IMR-90 (cell line): ENCODE measurements at regions not wholly inside any gene's neighbourhood (a gene's known extent, or its start where the extent isn't known, plus 50 kb on each side); places are given as distances from the start of the nearest gene placed in this dataset.
A peak's percentile ranks its signal among the peaks of the same experiment; 100 is the strongest.

Experiments
- ATAC-seq: fragments of 200-7000 bp; cut with Tn5 transposase; 2 replicates; pipeline ENCODE4 v1.9.1; 2020; ENCODE audit warnings: low read depth, mild to moderate bottlenecking, moderate library complexity
- BruUV-seq: library from RNA; stranded (reverse); fragments of 400-500 nt; replicated peaks from 2 replicates; lab custom pipeline; 2021; lab: Mats Ljungman, UMichigan
- CTCF ChIA-PET: fragments of 300-600 bp; formaldehyde crosslinking; extraction: SDS; loops from one replicate; lab custom pipeline; 2021; ENCODE audit warnings: antibody characterized with exemption; lab: Yijun Ruan, JAX
- POLR2A ChIA-PET: fragments of 300-600 bp; sonication (Branson Sonifier 250); formaldehyde crosslinking; loops from one replicate; lab custom pipeline; 2022; ENCODE audit warnings: antibody characterized with exemption; ENCODE audit not compliant: unreplicated experiment; lab: Charles Lee
- DNase-seq: peaks from one replicate; pipeline ENCODE4 v3.0.0; 2013
- H2AFZ ChIP-seq: replicated peaks from 2 replicates; pipeline ENCODE3; 2013; ENCODE audit warnings: low read length, mild to moderate bottlenecking; ENCODE audit not compliant: poor library complexity
- H2AK5ac ChIP-seq: 2 replicates; pipeline ENCODE4 v1.6.1; 2013; ENCODE audit warnings: low read depth, low read length, inconsistent platforms
- H2AK9ac ChIP-seq: replicated peaks from 2 replicates; pipeline ENCODE3; 2013; ENCODE audit warnings: mild to moderate bottlenecking, low read depth, low read length, moderate library complexity; ENCODE audit not compliant: poor library complexity
- H2BK120ac ChIP-seq: 2 replicates; pipeline ENCODE4 v1.6.1; 2013; ENCODE audit warnings: low read depth, low read length, inconsistent platforms
- H2BK15ac ChIP-seq: 3 replicates; pipeline ENCODE4 v1.6.1; 2013; ENCODE audit warnings: low read depth, low read length, inconsistent platforms
- H2BK20ac ChIP-seq: 2 replicates; pipeline ENCODE4 v1.6.1; 2013; ENCODE audit warnings: low read depth, mild to moderate bottlenecking, inconsistent platforms, low read length, moderate library complexity
- H2BK5ac ChIP-seq: 2 replicates; pipeline ENCODE4 v1.6.1; 2013; ENCODE audit warnings: mild to moderate bottlenecking, low read depth, low read length, inconsistent platforms; ENCODE audit not compliant: poor library complexity, severe bottlenecking
- H3K14ac ChIP-seq: replicated peaks from 2 replicates; pipeline ENCODE4 v1.6.1; 2013; ENCODE audit warnings: low read depth, low read length, inconsistent platforms
- H3K18ac ChIP-seq: 2 replicates; pipeline ENCODE4 v1.6.1; 2013; ENCODE audit warnings: low read depth, low read length, control low read depth
- H3K23ac ChIP-seq: 2 replicates; pipeline ENCODE4 v1.6.1; 2013; ENCODE audit warnings: low read depth, low read length, inconsistent platforms
- H3K27ac ChIP-seq: 2 replicates; pipeline ENCODE4 v1.5.1; 2013; ENCODE audit warnings: mild to moderate bottlenecking, control low read depth, low read length; ENCODE audit not compliant: insufficient read depth
- H3K27me3 ChIP-seq: 2 replicates; pipeline ENCODE4 v1.6.1; 2013; ENCODE audit warnings: low read length; ENCODE audit not compliant: control insufficient read depth, insufficient read depth
- H3K36me3 ChIP-seq: 2 replicates; pipeline ENCODE4 v1.6.1; 2013; ENCODE audit warnings: low read length, mixed read lengths; ENCODE audit not compliant: control insufficient read depth, insufficient read depth
- H3K4ac ChIP-seq: 2 replicates; pipeline ENCODE4 v1.6.1; 2013; ENCODE audit warnings: low read depth, low read length, inconsistent platforms
- H3K4me1 ChIP-seq: 2 replicates; pipeline ENCODE4 v1.6.1; 2013; ENCODE audit warnings: low read length, mixed read lengths; ENCODE audit not compliant: control insufficient read depth, insufficient read depth
- H3K4me2 ChIP-seq: 2 replicates; pipeline ENCODE4 v1.6.1; 2013; ENCODE audit warnings: low read depth, mild to moderate bottlenecking, control low read depth, low read length, moderate library complexity
- H3K4me3 ChIP-seq: 2 replicates; pipeline ENCODE4 v1.5.1; 2013; ENCODE audit warnings: low read depth, mild to moderate bottlenecking, control low read depth, low read length, moderate library complexity; ENCODE audit not compliant: insufficient read depth
- H3K56ac ChIP-seq: 2 replicates; pipeline ENCODE4 v1.6.1; 2013; ENCODE audit warnings: low read length, inconsistent platforms; ENCODE audit not compliant: insufficient read depth; ENCODE audit errors: extremely low read depth
- H3K79me1 ChIP-seq, 2 experiments: 2 replicates each; pipeline ENCODE4 v1.6.1; 2013; ENCODE audit warnings: low read length in 2 of 2, inconsistent platforms in 1 of 2, low read depth in 1 of 2
- H3K9ac ChIP-seq: 2 replicates; pipeline ENCODE4 v1.6.1; 2013; ENCODE audit warnings: low read depth, low read length, control low read depth
- H3K9me1 ChIP-seq: 2 replicates; pipeline ENCODE4 v1.6.1; 2013; ENCODE audit warnings: low read length, inconsistent platforms; ENCODE audit not compliant: insufficient read depth
- H3K9me3 ChIP-seq: 2 replicates; pipeline ENCODE4 v1.6.1; 2013; ENCODE audit warnings: low read length; ENCODE audit not compliant: control insufficient read depth, insufficient read depth
- H4K20me1 ChIP-seq: 2 replicates; pipeline ENCODE4 v1.6.1; 2013; ENCODE audit warnings: low read length, inconsistent platforms; ENCODE audit not compliant: insufficient read depth
- H4K5ac ChIP-seq: 2 replicates; pipeline ENCODE4 v1.6.1; 2013; ENCODE audit warnings: mild to moderate bottlenecking, low read depth, low read length, control low read depth
- H4K8ac ChIP-seq, 2 experiments: 2 replicates each; pipeline ENCODE4 v1.6.1; 2013; ENCODE audit warnings: low read depth in 2 of 2, low read length in 2 of 2, control low read depth in 1 of 2, inconsistent platforms in 1 of 2
- H4K91ac ChIP-seq: 2 replicates; pipeline ENCODE4 v1.6.1; 2013; ENCODE audit warnings: low read depth, low read length, inconsistent platforms; ENCODE audit not compliant: insufficient read depth
- BHLHE40 ChIP-seq: fragments of 150-350 bp; IDR thresholded peaks from 2 replicates; pipeline ENCODE4 v1.6.1; 2016; ENCODE audit warnings: mild to moderate bottlenecking, low read depth, low read length
- CEBPB ChIP-seq: IDR thresholded peaks from 2 replicates; pipeline ENCODE4 v1.6.1; 2012; ENCODE audit warnings: low read depth, low read length, improper control_type of control experiment
- CHD1 ChIP-seq: IDR thresholded peaks from 2 replicates; pipeline ENCODE4 v1.6.1; 2012; ENCODE audit warnings: low read depth, low read length, improper control_type of control experiment
- CTCF ChIP-seq: conservative IDR thresholded peaks from 2 replicates; pipeline ENCODE4 v1.5.1; 2012; ENCODE audit warnings: mild to moderate bottlenecking, low read depth, low read length, improper control_type of control experiment
- FOS ChIP-seq: fragments of 150-350 bp; IDR thresholded peaks from 2 replicates; pipeline ENCODE4 v1.6.1; 2016; ENCODE audit warnings: low read depth, low read length
- MAZ ChIP-seq: IDR thresholded peaks from 2 replicates; pipeline ENCODE4 v1.6.1; 2012; ENCODE audit warnings: low read depth, mild to moderate bottlenecking, low read length, improper control_type of control experiment, moderate library complexity, borderline replicate concordance
- MXI1 ChIP-seq: IDR thresholded peaks from 2 replicates; pipeline ENCODE4 v1.6.1; 2012; ENCODE audit warnings: low read depth, mild to moderate bottlenecking, low read length, moderate library complexity, borderline replicate concordance
- NFE2L2 ChIP-seq: fragments of 150-350 bp; IDR thresholded peaks from 2 replicates; pipeline ENCODE4 v1.6.1; 2016; ENCODE audit warnings: low read depth, mild to moderate bottlenecking, low read length
- POLR2A ChIP-seq: IDR thresholded peaks from 2 replicates; pipeline ENCODE4 v1.6.1; 2012; ENCODE audit warnings: mild to moderate bottlenecking, low read depth, low read length
- RCOR1 ChIP-seq: IDR thresholded peaks from 2 replicates; pipeline ENCODE4 v1.6.1; 2012; ENCODE audit warnings: mild to moderate bottlenecking, low read length, improper control_type of control experiment; ENCODE audit not compliant: insufficient replicate concordance
- RFX5 ChIP-seq: IDR thresholded peaks from 2 replicates; pipeline ENCODE4 v1.8.0; 2012; ENCODE audit warnings: low read depth, mild to moderate bottlenecking, low read length, moderate library complexity
- WGBS, 2 experiments: methylation state at CpG; one replicate each; pipeline versions ENCODE4 v1.1.5 to v1.1.7; 2013; ENCODE audit warnings: missing lambda C conversion rate in 2 of 2; ENCODE audit not compliant: insufficient read length in 1 of 2; ENCODE audit errors: extremely low coverage in 2 of 2; 5-methylcytosine and 5-hydroxymethylcytosine counted together
- dilution Hi-C: fragments of 300-500 bp; cut with HindIII; formaldehyde crosslinking; loops from one replicate; pipeline ENCODE4 v1.14.3; 2018; ENCODE audit warnings: low sequenced_read_pairs; ENCODE audit not compliant: unreplicated experiment
- in situ Hi-C: fragments of 300-500 bp; cut with MboI; formaldehyde crosslinking; loops from 3 replicates; pipeline ENCODE4 v1.14.3; 2019; ENCODE audit warnings: low sequenced_read_pairs, inconsistent platforms, mixed read lengths
- intact Hi-C: fragments of 100-400 bp; cut with micrococcal nuclease; formaldehyde crosslinking; loops from 2 replicates; pipeline ENCODE4 v1.10.0; 2022
- TF ChIP-seq, protein P1 (sequence below): fragments of 150-350 bp; IDR thresholded peaks from 2 replicates; pipeline ENCODE4 v1.6.1; 2017; ENCODE audit warnings: mild to moderate bottlenecking, antibody characterized with exemption, low read length, low read depth

DNA sequence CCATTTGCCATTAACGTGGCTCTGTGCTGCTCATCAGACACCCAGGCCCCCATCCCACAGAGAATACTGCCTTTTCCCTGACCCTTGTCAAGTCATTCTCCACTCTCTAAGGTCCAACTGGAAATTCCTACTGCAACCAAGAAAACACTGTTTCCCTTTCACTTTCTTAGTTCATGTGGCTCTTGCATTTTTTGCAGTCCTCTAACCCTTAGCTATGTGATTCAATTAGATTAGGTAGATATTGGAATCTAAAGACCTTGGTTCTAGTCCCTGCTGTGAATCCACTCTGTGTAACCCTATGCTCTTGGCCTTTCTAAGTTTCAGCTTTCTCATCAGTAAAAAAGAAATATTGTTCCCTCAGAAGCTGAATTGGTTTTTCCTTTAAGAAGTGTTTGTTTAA lies 649.4 kb downstream of the CCDC171 start:
- Histone ChIP-seq H3K9me1 (peaks cover 15% of the 10 kb centered on the region), H3K36me3 (no peaks in the 10 kb centered on the region), H4K20me1 (no peaks in the 10 kb centered on the region), H3K9ac (no peak overlapping the region), H2AK5ac (peak overlapping the region; percentile 92), H3K4me1 (peaks cover 24% of the 10 kb centered on the region), H3K18ac (peak overlapping the region; percentile 98), H3K27me3 (no peaks in the 10 kb centered on the region), H3K4me2 (peak overlapping the region; percentile 4; the same call in 1 of the 2 replicates), H2BK5ac (peak overlapping the region; percentile 41), H3K4ac (peak overlapping the region; percentile 89), H4K91ac (peak overlapping the region; percentile 54), H2AK9ac (no peak overlapping the region), H2AFZ (peak overlapping the region; percentile 68), H3K27ac (peak overlapping the region; percentile 47; the same call in 1 of the 2 replicates), H3K4me3 (no peak overlapping the region), H3K56ac (no peak overlapping the region), H2BK15ac (peak overlapping the region; percentile 68; the same call in 2 of the 3 replicates), H3K14ac (peak overlapping the region; percentile 91), H3K23ac (0 out of 2 replicates have a peak overlapping the region, but pooled peaks have one; percentile 14), H3K9me3 (no peaks in the 10 kb centered on the region), H4K5ac (peak overlapping the region; percentile 93), H4K8ac (peak overlapping the region; percentile 46 to 73; a peak in 3 of 4 replicates), H2BK120ac (peak overlapping the region; percentile 93), H3K79me1 (0 out of 4 replicates have a peak, but pooled peaks cover 0 to 5% of the 10 kb centered on the region in 2 experiments), H2BK20ac (peak overlapping the region; percentile 90)
- no peak for ATAC-seq
- WGBS, 2 experiments, result 70% methylated on average over 1 of the region's 1 CpG; no CpG with 5 or more reads in 1 of the 2 experiments
- TF ChIP-seq MAZ, result no peak
- TF ChIP-seq, protein P1, sequence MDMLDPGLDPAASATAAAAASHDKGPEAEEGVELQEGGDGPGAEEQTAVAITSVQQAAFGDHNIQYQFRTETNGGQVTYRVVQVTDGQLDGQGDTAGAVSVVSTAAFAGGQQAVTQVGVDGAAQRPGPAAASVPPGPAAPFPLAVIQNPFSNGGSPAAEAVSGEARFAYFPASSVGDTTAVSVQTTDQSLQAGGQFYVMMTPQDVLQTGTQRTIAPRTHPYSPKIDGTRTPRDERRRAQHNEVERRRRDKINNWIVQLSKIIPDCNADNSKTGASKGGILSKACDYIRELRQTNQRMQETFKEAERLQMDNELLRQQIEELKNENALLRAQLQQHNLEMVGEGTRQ, result no peak
- no peak for TF ChIP-seq CEBPB
- no peak for TF ChIP-seq POLR2A
- no peak for TF ChIP-seq NFE2L2
- no peak for TF ChIP-seq CHD1
- no peak for TF ChIP-seq FOS
- TF ChIP-seq RCOR1, result no peak
- TF ChIP-seq MXI1, result no peak
- no peak for TF ChIP-seq BHLHE40
- no peak for TF ChIP-seq CTCF
- TF ChIP-seq RFX5, result no peak
- BruUV-seq, result no TSS peak
- in situ Hi-C loops (no loop called here), dilution Hi-C loops (no loop called here), intact Hi-C loops (no loop called here)
- POLR2A ChIA-PET, result no interaction called here
- peak; percentile 19 for DNase-seq
- CTCF ChIA-PET, result interaction anchor here (0.6 to 1.8 kb wide), 3 partner anchors 10 to 156 kb away, joined by 4 to 6 read pairs (median 5); no protein-coding TSS in a partner anchor
